Stomach (tissue), 8 donors: ENCODE measurements at regions not wholly inside any gene's neighbourhood (a gene's known extent, or its start where the extent isn't known, plus 50 kb on each side); places are given as distances from the start of the nearest gene placed in this dataset.

Experiments used
- DNase-seq, 2 donors: peaks; one replicate each; pipeline versions ENCODE4 v3.0.0 to v3.0.0-alpha.2; 2013 to 2019
- H3K27ac ChIP-seq, 5 donors: fragments of 200-600 bp in 4 of 5; sonication (generic) in 4 of 5; one replicate each; pipeline ENCODE4 v1.5.1; 2013 to 2019; ENCODE audit warnings: mild to moderate bottlenecking in 1 of 5, moderate library complexity in 1 of 5
- H3K27me3 ChIP-seq, 3 donors: fragments of 200-600 bp; sonication (generic); one replicate each; pipeline ENCODE4 v1.5.1; 2017 to 2019; ENCODE audit warnings: mixed run types in 1 of 3
- H3K36me3 ChIP-seq, 4 donors: fragments of 200-600 bp; sonication (generic); 1 replicate in 3 of 4; 2 replicates in 1 of 4; pipeline ENCODE4 v1.5.1; 2016 to 2019
- H3K4me1 ChIP-seq, 4 donors: fragments of 200-600 bp; sonication (generic); one replicate each; pipeline ENCODE4 v1.5.1; 2016 to 2019
- H3K4me3 ChIP-seq, 4 donors: fragments of 200-600 bp; sonication (generic) in 3 of 4; one replicate each; pipeline ENCODE4 v1.5.1; 2016 to 2019; ENCODE audit warnings: mild to moderate bottlenecking in 1 of 4
- H3K9me3 ChIP-seq, 4 donors: fragments of 200-600 bp; sonication (generic); one replicate each; pipeline ENCODE4 v1.5.1; 2016 to 2019
- CTCF ChIP-seq, 7 experiments: fragments of 450-650 bp in 4 of 7; fragments of 200-600 bp in 3 of 7; sonication (generic) in 3 of 7; IDR thresholded peaks; one replicate each; pipeline ENCODE4 v1.5.1; 2016 to 2019; ENCODE audit warnings: antibody characterized with exemption in 7 of 7, control low read depth in 2 of 7, mild to moderate bottlenecking in 1 of 7
- EP300 ChIP-seq: sonication (generic); formaldehyde crosslinking; IDR thresholded peaks from one replicate; pipeline ENCODE4 v1.6.1; 2017; ENCODE audit warnings: antibody characterized with exemption
- POLR2A ChIP-seq, 4 donors: fragments of 450-650 bp; IDR thresholded peaks; one replicate each; pipeline ENCODE4 v1.6.1; 2016; ENCODE audit warnings: antibody characterized with exemption in 4 of 4, control low read depth in 2 of 4, mild to moderate bottlenecking in 1 of 4, moderate library complexity in 1 of 4
- POLR2AphosphoS5 ChIP-seq, 3 donors: sonication (generic); formaldehyde crosslinking; IDR thresholded peaks; one replicate each; pipeline ENCODE4 v1.6.1; 2016; ENCODE audit warnings: antibody characterized with exemption in 3 of 3
- WGBS, 5 donors: extraction: QIAGEN DNeasy Blood & Tissue Kit in 3 of 5; methylation state at CpG; one replicate each; pipeline versions ENCODE4 v1.1.5 to v1.1.7; 2013 to 2018; 5-methylcytosine and 5-hydroxymethylcytosine counted together
- intact Hi-C: fragments of 100-400 bp; cut with DNase I; formaldehyde crosslinking; loops from one replicate; pipeline ENCODE4 v1.15.1; 2023; ENCODE audit warnings: low total_unique reads
- donor health status: healthy with polysubstance abuse.
- donor health status: Bipolar disorder and iron deficiency.
- donor health status: healthy.

GRCh38 chr21:19353256-19353655, 949.7 kb upstream of the TMPRSS15 start:
- Histone ChIP-seq H3K4me1 (no peaks in the 10 kb centered on the region), H3K9me3 (no peaks in the 10 kb centered on the region), H3K36me3 (no peaks in the 10 kb centered on the region), H3K4me3 (no peak overlapping the region), H3K27me3 (no peaks in the 10 kb centered on the region), H3K27ac (no peak overlapping the region)
- DNase-seq, result no peak
- intact Hi-C loops, result no loop called here
- no peak for TF ChIP-seq CTCF (IDR thresholded peaks at IDR 0.05)
- no peak for TF ChIP-seq EP300
- no peak for TF ChIP-seq POLR2A (IDR thresholded peaks at IDR 0.05)
- TF ChIP-seq POLR2AphosphoS5 (IDR thresholded peaks at IDR 0.05), result no peak
- 36 to 51% (median 46%) methylated on average over 2 of the region's 2 CpGs for WGBS, 5 donors

GRCh38 chr21:19368944-19369343, 965.4 kb upstream of the TMPRSS15 start:
- no peaks in the 10 kb centered on the region for H3K27me3 ChIP-seq
- H3K4me1 ChIP-seq, result no peaks in the 10 kb centered on the region
- WGBS, 5 donors, result 7 to 41% (median 12%) methylated on average over 1 of the region's 1 CpG
- no peaks in the 10 kb centered on the region for H3K36me3 ChIP-seq
- H3K27ac ChIP-seq, result no peak overlapping the region
- TF ChIP-seq POLR2A (IDR thresholded peaks at IDR 0.05) (no peak), POLR2AphosphoS5 (IDR thresholded peaks at IDR 0.05) (no peak), EP300 (no peak)
- H3K4me3 ChIP-seq, result no peak overlapping the region
- intact Hi-C loops, result no loop called here
- no peaks in the 10 kb centered on the region for H3K9me3 ChIP-seq
- DNase-seq, result no peak

GRCh38 chr21:19392390-19392789, 988.8 kb upstream of the TMPRSS15 start:
- H3K36me3 ChIP-seq, result no peaks in the 10 kb centered on the region
- H3K4me3 ChIP-seq, result no peak overlapping the region
- no peak overlapping the region for H3K27ac ChIP-seq
- no peak for TF ChIP-seq CTCF (IDR thresholded peaks at IDR 0.05)
- TF ChIP-seq EP300, result no peak
- TF ChIP-seq POLR2A (IDR thresholded peaks at IDR 0.05), result no peak
- TF ChIP-seq POLR2AphosphoS5 (IDR thresholded peaks at IDR 0.05), result no peak
- WGBS, 5 donors, result 53 to 67% (median 65%) methylated on average over 4 of the region's 4 CpGs
- H3K4me1 ChIP-seq, result no peaks in the 10 kb centered on the region
- DNase-seq, result no peak
- intact Hi-C loops, result no loop called here
- H3K9me3 ChIP-seq, result no peaks in the 10 kb centered on the region
- H3K27me3 ChIP-seq, result no peaks in the 10 kb centered on the region

- Histone ChIP-seq H3K4me1 (no peaks in the 10 kb centered on the region), H3K9me3 (no peaks in the 10 kb centered on the region), H3K27ac (no peak overlapping the region), H3K27me3 (no peaks in the 10 kb centered on the region), H3K4me3 (no peak overlapping the region), H3K36me3 (no peaks in the 10 kb centered on the region)
- TF ChIP-seq CTCF (IDR thresholded peaks at IDR 0.05) (no peak), POLR2AphosphoS5 (IDR thresholded peaks at IDR 0.05) (no peak)
- WGBS, 5 donors, result 80 to 88% (median 84%) methylated on average over 5 of the region's 5 CpGs
- intact Hi-C loops, result no loop called here
- no peak for DNase-seq
Observed at GRCh38 chr21:19400223-19400770, 996.7 kb upstream of the TMPRSS15 start.

- no peak for DNase-seq
- intact Hi-C loops, result no loop called here
- TF ChIP-seq CTCF (IDR thresholded peaks at IDR 0.05), result no peak
- Histone ChIP-seq H3K9me3 (no peaks in the 10 kb centered on the region), H3K27ac (no peak overlapping the region), H3K27me3 (no peaks in the 10 kb centered on the region), H3K36me3 (no peaks in the 10 kb centered on the region), H3K4me1 (no peaks in the 10 kb centered on the region), H3K4me3 (no peak overlapping the region)
Observed at GRCh38 chr21:19402870-19403269, 999.3 kb upstream of the TMPRSS15 start.
